ENCODE measurements at regions not wholly inside any gene's neighbourhood (a gene's known extent, or its start where the extent isn't known, plus 50 kb on each side); places are given as distances from the start of the nearest gene placed in this dataset.

DNA sequence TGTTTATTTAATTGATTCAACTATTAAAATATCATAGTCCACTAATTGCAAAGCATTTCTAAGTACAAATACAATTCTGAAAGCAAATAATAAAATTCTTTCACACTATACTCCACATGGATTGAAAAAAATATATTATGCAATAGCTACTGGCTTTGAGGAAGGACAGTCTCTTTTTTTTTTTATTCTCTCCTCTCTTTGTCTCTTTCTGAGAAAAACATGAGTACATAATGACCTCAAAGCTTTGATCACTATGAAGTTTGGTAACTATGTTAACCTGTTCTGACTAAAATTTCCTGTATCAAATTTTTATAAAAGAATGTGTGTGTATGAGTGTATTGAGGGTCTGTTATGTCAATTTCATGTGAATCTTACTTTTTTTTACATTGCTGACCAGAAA lies 96.2 kb downstream of the RGS2 start:
- no peak for TF ChIP-seq EZH2phosphoT487 (IDR thresholded peaks at IDR 0.05; ENCODE audit: insufficient read depth, low read depth)
- no peak for TF ChIP-seq EZH2 (IDR thresholded peaks at IDR 0.05; ENCODE audit: insufficient read depth, poor library complexity, severe bottlenecking)

All from GM23248 (cell line).